Keratinocyte (primary cell): ENCODE measurements at regions not wholly inside any gene's neighbourhood (a gene's known extent, or its start where the extent isn't known, plus 50 kb on each side); places are given as distances from the start of the nearest gene placed in this dataset.

ENCODE experiments used
- DNase-seq: peaks from one replicate; pipeline ENCODE4 v3.0.0-alpha.2; 2011; ENCODE audit warnings: low read depth, missing footprints, low spot score
- FAIRE-seq: peaks from 2 replicates; lab custom pipeline; 2011; peaks lifted over from hg19 to GRCh38; lab: Jason Lieb, UNC
- H2AFZ ChIP-seq: 2 replicates; pipeline ENCODE4 v1.6.0; 2012; ENCODE audit warnings: low read length, control low read depth, inconsistent platforms; ENCODE audit not compliant: control insufficient read depth
- H3K27ac ChIP-seq: 2 replicates; pipeline ENCODE4 v1.5.1; 2011; ENCODE audit warnings: low read length; ENCODE audit not compliant: control insufficient read depth, insufficient read depth
- H3K27me3 ChIP-seq: 3 replicates; pipeline ENCODE4 v1.6.0; 2011; ENCODE audit warnings: low read length; ENCODE audit not compliant: control insufficient read depth, insufficient read depth; ENCODE audit errors: extremely low read depth
- H3K36me3 ChIP-seq, 2 experiments: 2 replicates in 1 of 2; 3 replicates in 1 of 2; pipeline ENCODE4 v1.5.1; 2011; ENCODE audit warnings: low read length in 2 of 2, mild to moderate bottlenecking in 1 of 2; ENCODE audit not compliant: control insufficient read depth in 2 of 2, insufficient read depth in 2 of 2; ENCODE audit errors: extremely low read depth in 1 of 2
- H3K4me1 ChIP-seq: 3 replicates; pipeline ENCODE4 v1.5.1; 2011; ENCODE audit warnings: low read length; ENCODE audit not compliant: control insufficient read depth, insufficient read depth; ENCODE audit errors: extremely low read depth
- H3K4me2 ChIP-seq: 3 replicates; pipeline ENCODE4 v1.6.0; 2011; ENCODE audit warnings: low read depth, low read length; ENCODE audit not compliant: control insufficient read depth, insufficient read depth; ENCODE audit errors: extremely low read depth
- H3K4me3 ChIP-seq, 3 experiments: fragments of 200-600 bp in 1 of 3; sonication (generic) in 1 of 3; 2 replicates in 2 of 3; 3 replicates in 1 of 3; pipeline ENCODE4 v1.5.1; 2011 to 2016; ENCODE audit warnings: low read length in 3 of 3, mild to moderate bottlenecking in 3 of 3, control low read depth in 2 of 3, inconsistent platforms in 1 of 3, low read depth in 1 of 3, mixed read lengths in 1 of 3, mixed run types in 1 of 3, moderate library complexity in 1 of 3; ENCODE audit not compliant: control insufficient read depth in 2 of 3, insufficient read depth in 2 of 3; ENCODE audit errors: extremely low read depth in 1 of 3
- H3K79me2 ChIP-seq: 2 replicates; pipeline ENCODE4 v1.6.0; 2012; ENCODE audit warnings: low read length; ENCODE audit not compliant: control insufficient read depth, insufficient read depth
- H3K9ac ChIP-seq: 3 replicates; pipeline ENCODE4 v1.6.0; 2011; ENCODE audit warnings: low read length; ENCODE audit not compliant: control insufficient read depth, insufficient read depth; ENCODE audit errors: extremely low read depth
- H3K9me1 ChIP-seq: 3 replicates; pipeline ENCODE4 v1.6.0; 2011; ENCODE audit warnings: low read length; ENCODE audit not compliant: control insufficient read depth, insufficient read depth; ENCODE audit errors: extremely low read depth
- H3K9me3 ChIP-seq: 2 replicates; pipeline ENCODE4 v1.5.1; 2012; ENCODE audit warnings: low read depth, low read length; ENCODE audit not compliant: control insufficient read depth
- H4K20me1 ChIP-seq: 3 replicates; pipeline ENCODE4 v1.6.0; 2011; ENCODE audit warnings: low read length; ENCODE audit not compliant: control insufficient read depth, insufficient read depth; ENCODE audit errors: extremely low read depth
- EZH2 ChIP-seq: IDR thresholded peaks from one replicate; pipeline ENCODE4 v1.6.1; 2012; ENCODE audit warnings: inconsistent platforms, mild to moderate bottlenecking, low read length, moderate library complexity
- dilution Hi-C: fragments of 300-500 bp; cut with MboI; formaldehyde crosslinking; loops from one replicate; pipeline ENCODE4 v1.7.0; 2020; ENCODE audit warnings: low sequenced_read_pairs; ENCODE audit not compliant: extremely low pct_ligation_motif_present
- TF ChIP-seq, protein P1 (sequence below), 3 experiments: IDR thresholded peaks in 1 of 3; conservative IDR thresholded peaks in 1 of 3; optimal IDR thresholded peaks in 1 of 3; 2 replicates in 2 of 3; 3 replicates in 1 of 3; pipeline versions ENCODE3 to v1.5.1; 2011; ENCODE audit warnings: low read length in 3 of 3, mild to moderate bottlenecking in 3 of 3, moderate library complexity in 2 of 3, control low read depth in 1 of 3, inconsistent platforms in 1 of 3; ENCODE audit not compliant: insufficient read depth in 2 of 3; ENCODE audit errors: extremely low read depth in 1 of 3

DNA sequence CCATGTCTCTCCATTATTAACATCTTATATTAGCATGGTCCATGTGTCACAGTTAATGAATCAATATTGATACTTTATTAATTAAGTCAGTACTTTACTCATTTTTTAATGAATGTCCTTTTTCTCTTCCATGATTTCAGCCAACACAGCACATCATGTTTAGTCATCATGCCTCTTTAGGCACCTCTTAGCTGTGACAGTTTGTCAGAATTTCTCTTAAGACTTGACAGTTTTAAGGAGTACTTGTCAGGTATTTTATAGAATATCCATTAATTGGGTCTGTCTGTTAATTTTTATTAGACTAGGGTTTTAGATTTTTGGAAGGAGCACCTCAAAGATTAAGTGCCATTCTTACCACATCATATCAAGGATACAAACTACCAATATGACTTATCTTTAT lies 729.4 kb downstream of the HACE1 start:
- Histone ChIP-seq H3K27ac (no peak overlapping the region), H3K4me1 (no peaks in the 10 kb centered on the region), H3K9ac (no peak overlapping the region), H3K4me2 (no peak overlapping the region), H2AFZ (no peak overlapping the region), H3K9me3 (no peaks in the 10 kb centered on the region), H3K79me2 (no peaks in the 10 kb centered on the region), H4K20me1 (no peaks in the 10 kb centered on the region), H3K9me1 (no peaks in the 10 kb centered on the region), H3K36me3 (no peaks in the 10 kb centered on the region), H3K4me3 (no peak overlapping the region), H3K27me3 (no peaks in the 10 kb centered on the region)
- dilution Hi-C loops = no loop called here
- TF ChIP-seq EZH2 = no peak
- TF ChIP-seq, protein P1, sequence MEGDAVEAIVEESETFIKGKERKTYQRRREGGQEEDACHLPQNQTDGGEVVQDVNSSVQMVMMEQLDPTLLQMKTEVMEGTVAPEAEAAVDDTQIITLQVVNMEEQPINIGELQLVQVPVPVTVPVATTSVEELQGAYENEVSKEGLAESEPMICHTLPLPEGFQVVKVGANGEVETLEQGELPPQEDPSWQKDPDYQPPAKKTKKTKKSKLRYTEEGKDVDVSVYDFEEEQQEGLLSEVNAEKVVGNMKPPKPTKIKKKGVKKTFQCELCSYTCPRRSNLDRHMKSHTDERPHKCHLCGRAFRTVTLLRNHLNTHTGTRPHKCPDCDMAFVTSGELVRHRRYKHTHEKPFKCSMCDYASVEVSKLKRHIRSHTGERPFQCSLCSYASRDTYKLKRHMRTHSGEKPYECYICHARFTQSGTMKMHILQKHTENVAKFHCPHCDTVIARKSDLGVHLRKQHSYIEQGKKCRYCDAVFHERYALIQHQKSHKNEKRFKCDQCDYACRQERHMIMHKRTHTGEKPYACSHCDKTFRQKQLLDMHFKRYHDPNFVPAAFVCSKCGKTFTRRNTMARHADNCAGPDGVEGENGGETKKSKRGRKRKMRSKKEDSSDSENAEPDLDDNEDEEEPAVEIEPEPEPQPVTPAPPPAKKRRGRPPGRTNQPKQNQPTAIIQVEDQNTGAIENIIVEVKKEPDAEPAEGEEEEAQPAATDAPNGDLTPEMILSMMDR (optimal IDR thresholded peaks at IDR 0.05 in 1 of 3, IDR thresholded peaks at IDR 0.05 in 1 of 3, conservative IDR thresholded peaks at IDR 0.05 in 1 of 3; ENCODE audit: extremely low read depth in 1 of 3, insufficient read depth in 2 of 3, low read length in 3 of 3) = no peak
- DNase-seq (no peak), FAIRE-seq (no peak)

DNA sequence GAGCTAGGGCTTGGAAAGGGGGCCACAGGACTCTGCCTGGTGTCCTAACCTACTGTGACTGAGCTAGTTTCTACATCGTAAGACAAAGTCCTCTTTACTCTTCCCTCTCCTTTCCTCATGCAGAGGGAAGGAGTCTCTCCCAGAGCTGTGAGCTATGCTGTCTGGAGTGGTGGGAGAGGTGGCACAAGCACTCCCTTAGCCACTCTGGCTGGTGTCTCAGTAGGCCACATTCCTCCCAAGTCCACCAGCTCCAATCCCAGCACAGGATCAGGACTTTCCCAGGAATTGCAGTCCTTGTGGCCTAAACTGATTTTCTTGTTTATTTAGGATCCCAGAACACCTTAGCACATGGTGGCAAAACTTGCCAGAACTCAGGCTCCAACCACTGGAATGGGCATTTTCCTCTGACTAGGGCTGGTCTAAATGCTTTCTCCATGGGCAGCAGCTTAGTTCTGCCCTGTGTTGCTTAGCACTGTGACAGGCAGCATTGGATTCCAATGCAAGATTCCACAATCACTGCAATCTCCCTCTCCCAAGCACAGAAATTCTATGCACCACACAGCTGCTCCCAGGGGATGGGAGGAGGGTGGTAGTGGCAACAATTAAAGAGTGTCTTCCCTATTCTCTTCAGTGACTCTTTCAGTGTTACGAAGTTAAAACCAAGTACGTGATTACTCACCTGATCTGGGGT lies 733.3 kb downstream of the HACE1 start:
- no peak for FAIRE-seq
- no peaks in the 10 kb centered on the region for H3K4me1 ChIP-seq
- dilution Hi-C loops = no loop called here
- H3K79me2 ChIP-seq = no peaks in the 10 kb centered on the region
- no peaks in the 10 kb centered on the region for H3K36me3 ChIP-seq
- H2AFZ ChIP-seq = no peak overlapping the region
- no peak overlapping the region for H3K4me3 ChIP-seq
- no peak overlapping the region for H3K27ac ChIP-seq
- TF ChIP-seq, protein P1 (optimal IDR thresholded peaks at IDR 0.05 in 1 of 3, IDR thresholded peaks at IDR 0.05 in 1 of 3, conservative IDR thresholded peaks at IDR 0.05 in 1 of 3; ENCODE audit: extremely low read depth in 1 of 3, insufficient read depth in 2 of 3, low read length in 3 of 3) = no peak
- no peak for TF ChIP-seq EZH2
- H3K9me1 ChIP-seq = no peaks in the 10 kb centered on the region
- H3K9ac ChIP-seq = no peak overlapping the region
- no peaks in the 10 kb centered on the region for H3K27me3 ChIP-seq
- no peak for DNase-seq
- H4K20me1 ChIP-seq = no peaks in the 10 kb centered on the region
- H3K4me2 ChIP-seq = no peak overlapping the region
- no peaks in the 10 kb centered on the region for H3K9me3 ChIP-seq
